ENCODE measurements at regions not wholly inside any gene's neighbourhood (a gene's known extent, or its start where the extent isn't known, plus 50 kb on each side); places are given as distances from the start of the nearest gene placed in this dataset.

DNA sequence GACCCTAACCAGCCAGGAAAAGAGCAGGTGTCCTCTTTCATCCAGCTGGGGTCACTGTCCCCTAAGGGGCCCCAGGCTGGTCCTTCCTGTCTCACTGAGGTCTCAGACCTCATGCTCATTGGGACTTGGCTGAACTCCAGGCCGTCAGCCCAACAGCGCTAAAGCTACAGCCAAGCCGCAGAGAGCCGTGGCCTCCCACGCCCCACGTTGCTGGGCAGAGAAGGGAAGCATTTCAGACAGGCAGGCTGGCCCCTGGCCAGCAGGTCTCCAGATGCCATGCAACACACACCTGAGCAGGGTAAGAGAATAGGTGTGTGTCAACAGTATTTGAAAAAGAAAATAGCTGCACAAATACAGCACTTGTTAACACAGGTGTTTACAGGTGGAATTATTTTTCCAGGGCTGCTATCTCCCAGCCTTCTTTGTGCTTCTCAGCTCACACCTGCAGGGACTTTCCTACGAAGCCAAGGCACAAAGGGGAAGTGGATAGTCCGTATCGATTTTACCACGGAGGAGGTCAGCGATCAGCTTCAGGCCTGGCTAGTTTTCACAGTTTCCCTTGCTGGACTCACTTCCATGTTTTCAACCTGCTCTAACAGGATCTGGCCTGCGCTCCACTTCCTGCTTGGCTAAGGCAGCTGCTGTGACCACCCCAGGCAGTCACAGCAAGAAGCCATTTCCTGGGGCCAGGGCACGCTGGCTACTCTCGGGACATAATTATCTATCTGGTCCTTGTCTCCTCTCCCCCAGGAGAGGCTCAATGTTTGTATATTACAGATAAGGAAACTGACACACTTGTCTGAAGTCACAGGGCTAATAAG is 156.1 kb upstream of the ID2 start:
- TF ChIP-seq, protein P1, sequence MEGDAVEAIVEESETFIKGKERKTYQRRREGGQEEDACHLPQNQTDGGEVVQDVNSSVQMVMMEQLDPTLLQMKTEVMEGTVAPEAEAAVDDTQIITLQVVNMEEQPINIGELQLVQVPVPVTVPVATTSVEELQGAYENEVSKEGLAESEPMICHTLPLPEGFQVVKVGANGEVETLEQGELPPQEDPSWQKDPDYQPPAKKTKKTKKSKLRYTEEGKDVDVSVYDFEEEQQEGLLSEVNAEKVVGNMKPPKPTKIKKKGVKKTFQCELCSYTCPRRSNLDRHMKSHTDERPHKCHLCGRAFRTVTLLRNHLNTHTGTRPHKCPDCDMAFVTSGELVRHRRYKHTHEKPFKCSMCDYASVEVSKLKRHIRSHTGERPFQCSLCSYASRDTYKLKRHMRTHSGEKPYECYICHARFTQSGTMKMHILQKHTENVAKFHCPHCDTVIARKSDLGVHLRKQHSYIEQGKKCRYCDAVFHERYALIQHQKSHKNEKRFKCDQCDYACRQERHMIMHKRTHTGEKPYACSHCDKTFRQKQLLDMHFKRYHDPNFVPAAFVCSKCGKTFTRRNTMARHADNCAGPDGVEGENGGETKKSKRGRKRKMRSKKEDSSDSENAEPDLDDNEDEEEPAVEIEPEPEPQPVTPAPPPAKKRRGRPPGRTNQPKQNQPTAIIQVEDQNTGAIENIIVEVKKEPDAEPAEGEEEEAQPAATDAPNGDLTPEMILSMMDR (IDR thresholded peaks at IDR 0.05; ENCODE audit: low read depth, low read length, missing input control): peak; percentile 47
- TF ChIP-seq EGR1 (IDR thresholded peaks at IDR 0.05; ENCODE audit: low read depth in 2 of 2) (peak in 1 of 2 donors; percentile 11), GABPA (IDR thresholded peaks at IDR 0.05 in 1 of 2, conservative IDR thresholded peaks at IDR 0.05 in 1 of 2) (no peak), HNF4A (conservative IDR thresholded peaks at IDR 0.05) (peak in 1 of 2 donors; percentile 12), TAF1 (conservative IDR thresholded peaks at IDR 0.05) (no peak), JUND (IDR thresholded peaks at IDR 0.05) (no peak)
- TF ChIP-seq, protein P2, sequence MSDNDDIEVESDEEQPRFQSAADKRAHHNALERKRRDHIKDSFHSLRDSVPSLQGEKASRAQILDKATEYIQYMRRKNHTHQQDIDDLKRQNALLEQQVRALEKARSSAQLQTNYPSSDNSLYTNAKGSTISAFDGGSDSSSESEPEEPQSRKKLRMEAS (IDR thresholded peaks at IDR 0.05): peak; percentile 63
- TF ChIP-seq, protein P3, sequence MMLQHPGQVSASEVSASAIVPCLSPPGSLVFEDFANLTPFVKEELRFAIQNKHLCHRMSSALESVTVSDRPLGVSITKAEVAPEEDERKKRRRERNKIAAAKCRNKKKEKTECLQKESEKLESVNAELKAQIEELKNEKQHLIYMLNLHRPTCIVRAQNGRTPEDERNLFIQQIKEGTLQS (IDR thresholded peaks at IDR 0.05): no peak
- TF ChIP-seq, protein P4, sequence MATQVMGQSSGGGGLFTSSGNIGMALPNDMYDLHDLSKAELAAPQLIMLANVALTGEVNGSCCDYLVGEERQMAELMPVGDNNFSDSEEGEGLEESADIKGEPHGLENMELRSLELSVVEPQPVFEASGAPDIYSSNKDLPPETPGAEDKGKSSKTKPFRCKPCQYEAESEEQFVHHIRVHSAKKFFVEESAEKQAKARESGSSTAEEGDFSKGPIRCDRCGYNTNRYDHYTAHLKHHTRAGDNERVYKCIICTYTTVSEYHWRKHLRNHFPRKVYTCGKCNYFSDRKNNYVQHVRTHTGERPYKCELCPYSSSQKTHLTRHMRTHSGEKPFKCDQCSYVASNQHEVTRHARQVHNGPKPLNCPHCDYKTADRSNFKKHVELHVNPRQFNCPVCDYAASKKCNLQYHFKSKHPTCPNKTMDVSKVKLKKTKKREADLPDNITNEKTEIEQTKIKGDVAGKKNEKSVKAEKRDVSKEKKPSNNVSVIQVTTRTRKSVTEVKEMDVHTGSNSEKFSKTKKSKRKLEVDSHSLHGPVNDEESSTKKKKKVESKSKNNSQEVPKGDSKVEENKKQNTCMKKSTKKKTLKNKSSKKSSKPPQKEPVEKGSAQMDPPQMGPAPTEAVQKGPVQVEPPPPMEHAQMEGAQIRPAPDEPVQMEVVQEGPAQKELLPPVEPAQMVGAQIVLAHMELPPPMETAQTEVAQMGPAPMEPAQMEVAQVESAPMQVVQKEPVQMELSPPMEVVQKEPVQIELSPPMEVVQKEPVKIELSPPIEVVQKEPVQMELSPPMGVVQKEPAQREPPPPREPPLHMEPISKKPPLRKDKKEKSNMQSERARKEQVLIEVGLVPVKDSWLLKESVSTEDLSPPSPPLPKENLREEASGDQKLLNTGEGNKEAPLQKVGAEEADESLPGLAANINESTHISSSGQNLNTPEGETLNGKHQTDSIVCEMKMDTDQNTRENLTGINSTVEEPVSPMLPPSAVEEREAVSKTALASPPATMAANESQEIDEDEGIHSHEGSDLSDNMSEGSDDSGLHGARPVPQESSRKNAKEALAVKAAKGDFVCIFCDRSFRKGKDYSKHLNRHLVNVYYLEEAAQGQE (IDR thresholded peaks at IDR 0.05): no peak
